Common myeloid progenitor, CD34-positive (primary cell): ENCODE measurements at regions not wholly inside any gene's neighbourhood (a gene's known extent, or its start where the extent isn't known, plus 50 kb on each side); places are given as distances from the start of the nearest gene placed in this dataset.

ENCODE experiments used
- CTCF ChIA-PET: fragments of 350-600 bp; sonication (Branson Sonifier 250); formaldehyde crosslinking; loops from one replicate; lab custom pipeline; 2021; ENCODE audit warnings: antibody characterized with exemption; lab: Charles Lee
- POLR2A ChIA-PET: fragments of 350-600 bp; sonication (Branson Sonifier 250); formaldehyde crosslinking; loops from one replicate; lab custom pipeline; 2021; ENCODE audit warnings: antibody characterized with exemption; lab: Charles Lee
- DNase-seq, 3 donors: peaks; one replicate each; pipeline versions ENCODE4 v3.0.0 to v3.0.0-alpha.2; 2013
- H3K27ac ChIP-seq, 2 experiments: 1 replicate in 1 of 2; 2 replicates in 1 of 2; pipeline ENCODE4 v1.7.0; 2013; ENCODE audit warnings: inconsistent platforms in 2 of 2, low read length in 2 of 2, mild to moderate bottlenecking in 2 of 2, low read depth in 1 of 2, moderate library complexity in 1 of 2; ENCODE audit not compliant: severe bottlenecking in 2 of 2, insufficient read depth in 1 of 2, poor library complexity in 1 of 2
- H3K27me3 ChIP-seq, 5 experiments: replicated peaks in 2 of 5; 1 replicate in 3 of 5; 2 replicates in 2 of 5; pipeline versions ENCODE4 v1.6.1 to v1.7.0; 2013; ENCODE audit warnings: low read length in 4 of 5, mild to moderate bottlenecking in 2 of 5, moderate library complexity in 2 of 5, inconsistent platforms in 1 of 5; ENCODE audit not compliant: insufficient read depth in 5 of 5, control insufficient read depth in 4 of 5
- H3K36me3 ChIP-seq, 4 experiments: 1 replicate in 2 of 4; 2 replicates in 2 of 4; pipeline versions ENCODE4 v1.6.1 to v1.7.0; 2013; ENCODE audit warnings: low read length in 3 of 4, control low read depth in 1 of 4, mild to moderate bottlenecking in 1 of 4; ENCODE audit not compliant: control insufficient read depth in 4 of 4, insufficient read depth in 4 of 4
- H3K4me1 ChIP-seq, 4 experiments: 1 replicate in 3 of 4; 2 replicates in 1 of 4; pipeline versions ENCODE4 v1.6.1 to v1.7.1; 2013; ENCODE audit warnings: low read length in 3 of 4, mild to moderate bottlenecking in 3 of 4, control low read depth in 1 of 4, inconsistent platforms in 1 of 4, moderate library complexity in 1 of 4; ENCODE audit not compliant: control insufficient read depth in 4 of 4, insufficient read depth in 4 of 4; ENCODE audit errors: control extremely low read depth in 1 of 4
- H3K4me3 ChIP-seq, 7 experiments: 1 replicate in 4 of 7; 2 replicates in 3 of 7; pipeline versions ENCODE4 v1.5.1 to v1.7.0; 2013; ENCODE audit warnings: mild to moderate bottlenecking in 7 of 7, low read length in 6 of 7, moderate library complexity in 6 of 7, inconsistent platforms in 2 of 7, low read depth in 2 of 7, control low read depth in 1 of 7; ENCODE audit not compliant: insufficient read depth in 4 of 7, control insufficient read depth in 1 of 7; ENCODE audit errors: extremely low read depth in 1 of 7
- H3K9me3 ChIP-seq, 5 experiments: 1 replicate in 4 of 5; 2 replicates in 1 of 5; pipeline versions ENCODE4 v1.6.1 to v1.7.1; 2013; ENCODE audit warnings: low read length in 4 of 5, mild to moderate bottlenecking in 2 of 5, inconsistent platforms in 1 of 5, low read depth in 1 of 5, moderate library complexity in 1 of 5; ENCODE audit not compliant: control insufficient read depth in 4 of 5, insufficient read depth in 2 of 5; ENCODE audit errors: control extremely low read depth in 1 of 5
- WGBS: methylation state at CpG from one replicate; pipeline ENCODE4 v1.1.5; 2013; ENCODE audit not compliant: insufficient coverage; 5-methylcytosine and 5-hydroxymethylcytosine counted together

DNA sequence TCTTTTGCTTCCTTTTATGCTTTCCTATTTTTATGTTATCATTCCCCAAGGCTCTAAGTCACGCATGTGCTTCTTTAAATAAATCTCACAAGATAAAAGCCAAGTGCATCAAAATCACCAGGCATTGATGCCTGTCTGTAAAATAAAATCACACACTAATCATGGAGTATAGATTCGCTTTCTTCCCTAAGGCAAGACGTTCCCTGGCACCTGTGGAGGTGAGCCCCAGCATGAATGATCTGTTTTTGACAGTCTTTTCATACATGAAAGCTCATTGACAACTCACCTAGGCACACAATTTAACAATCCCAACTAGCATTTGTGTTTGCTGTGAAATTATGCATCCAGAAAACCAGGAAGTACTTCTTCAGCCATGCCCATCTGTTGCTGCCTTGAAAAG is 146.9 kb upstream of the DMAC1 start:
- Histone ChIP-seq H3K27me3 (no peaks in the 10 kb centered on the region), H3K27ac (no peak overlapping the region), H3K36me3 (no peaks in the 10 kb centered on the region), H3K9me3 (peaks cover 0 to 6% (median 0%) of the 10 kb centered on the region in 5 experiments), H3K4me1 (no peaks in the 10 kb centered on the region), H3K4me3 (no peak overlapping the region)
- WGBS = 89% methylated on average over 3 of the region's 3 CpGs
- DNase-seq = no peak
- CTCF ChIA-PET = no interaction called here
- POLR2A ChIA-PET = no interaction called here

DNA sequence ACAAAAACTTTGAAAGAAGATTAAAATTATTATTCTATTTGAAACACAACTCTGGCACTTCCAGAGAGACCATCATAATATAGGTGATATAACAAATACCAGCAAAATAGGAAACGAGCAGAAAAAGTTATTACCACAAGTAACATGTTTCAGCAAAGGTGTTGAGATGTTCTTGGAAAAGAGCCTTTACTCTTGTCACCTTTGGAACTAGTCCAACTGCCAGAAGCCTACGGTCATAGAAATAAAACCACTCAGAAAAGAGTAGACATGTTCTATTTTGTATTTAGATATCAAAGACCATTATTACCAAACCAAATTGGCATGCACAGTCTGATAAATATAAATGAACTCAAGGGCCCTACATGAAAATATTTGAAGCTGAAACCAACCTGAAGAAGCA is 145.0 kb upstream of the DMAC1 start:
- no peak for DNase-seq
- POLR2A ChIA-PET = no interaction called here
- Histone ChIP-seq H3K4me3 (no peak overlapping the region), H3K36me3 (no peaks in the 10 kb centered on the region), H3K27ac (no peak overlapping the region), H3K9me3 (peaks cover 0 to 8% (median 0%) of the 10 kb centered on the region in 5 experiments), H3K4me1 (no peaks in the 10 kb centered on the region), H3K27me3 (no peaks in the 10 kb centered on the region)
- CTCF ChIA-PET = no interaction called here
- WGBS = no CpG with 5 or more reads among the region's 2 CpGs

DNA sequence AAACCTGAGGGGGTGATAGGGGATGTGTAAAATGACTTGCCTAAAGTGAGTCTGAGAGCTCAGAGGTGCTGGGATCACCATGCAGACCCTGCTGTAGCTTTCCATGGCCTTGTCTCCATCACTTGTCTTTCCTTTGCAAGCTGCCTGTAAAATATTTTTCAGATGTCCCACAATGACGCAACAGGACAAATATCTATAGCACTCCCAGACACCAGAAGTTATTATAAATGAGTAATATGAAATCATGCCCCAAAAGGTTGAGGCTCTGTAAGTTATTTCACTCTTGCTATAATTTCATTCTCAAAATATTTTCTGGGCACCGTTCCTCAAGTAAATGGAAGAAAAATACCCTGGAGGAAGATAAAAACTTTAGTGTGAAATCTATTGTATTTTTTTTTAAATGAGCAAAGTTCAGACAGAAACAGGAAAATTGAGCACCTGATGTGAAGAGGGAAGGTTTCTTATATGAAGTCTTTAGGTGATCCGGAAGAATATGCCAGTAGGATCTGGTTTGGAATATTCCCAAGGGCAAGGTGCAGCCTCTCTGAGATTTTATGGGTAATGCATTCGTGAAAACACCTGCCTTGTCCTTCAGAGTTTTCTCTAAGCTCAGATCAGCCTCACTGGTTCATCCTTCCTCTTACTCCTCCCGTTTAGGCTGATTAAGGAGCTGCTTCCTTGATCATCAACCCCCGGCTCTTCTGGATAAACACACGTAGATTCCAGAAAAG is 138.3 kb upstream of the DMAC1 start:
- peaks cover 0 to 15% (median 2%) of the 10 kb centered on the region in 5 experiments for H3K9me3 ChIP-seq
- H3K4me3 ChIP-seq = no peak overlapping the region
- 100% methylated on average over 5 of the region's 7 CpGs for WGBS
- H3K27me3 ChIP-seq = no peaks in the 10 kb centered on the region
- H3K36me3 ChIP-seq = no peaks in the 10 kb centered on the region
- DNase-seq = no peak
- H3K27ac ChIP-seq = no peak overlapping the region
- H3K4me1 ChIP-seq = peaks cover 0 to 12% (median 5%) of the 10 kb centered on the region in 4 experiments
- ChIA-PET CTCF (no interaction called here), POLR2A (no interaction called here)

DNA sequence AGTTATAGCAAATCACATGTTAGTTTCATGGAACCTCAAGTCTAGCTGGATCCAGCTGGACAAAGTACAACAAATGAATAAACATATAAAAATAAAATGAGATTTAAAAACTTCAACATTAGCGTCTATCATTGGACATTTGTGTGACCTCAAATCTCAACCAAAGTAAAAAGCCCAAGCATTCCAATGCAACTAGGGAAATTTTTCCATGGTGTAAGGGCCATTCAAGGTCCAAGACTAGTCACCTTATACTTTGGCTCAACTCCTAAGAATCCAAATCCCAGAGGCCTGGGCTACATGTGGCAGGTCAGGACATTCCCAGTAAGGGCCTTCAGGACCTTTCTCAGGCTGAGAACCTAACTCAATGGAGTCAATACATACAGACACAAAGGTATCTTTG is 137.4 kb upstream of the DMAC1 start:
- Histone ChIP-seq H3K4me3 (no peak overlapping the region), H3K9me3 (peaks cover 0 to 15% (median 2%) of the 10 kb centered on the region in 5 experiments), H3K36me3 (no peaks in the 10 kb centered on the region), H3K27ac (no peak overlapping the region), H3K4me1 (peaks cover 0 to 12% (median 5%) of the 10 kb centered on the region in 4 experiments), H3K27me3 (no peaks in the 10 kb centered on the region)
- DNase-seq = no peak
- ChIA-PET CTCF (interaction anchor here (1.1 kb wide), 1 partner anchor 302 kb away, joined by 3 read pairs; no protein-coding TSS in a partner anchor), POLR2A (no interaction called here)
- WGBS = 88% methylated on average over 1 of the region's 1 CpG

DNA sequence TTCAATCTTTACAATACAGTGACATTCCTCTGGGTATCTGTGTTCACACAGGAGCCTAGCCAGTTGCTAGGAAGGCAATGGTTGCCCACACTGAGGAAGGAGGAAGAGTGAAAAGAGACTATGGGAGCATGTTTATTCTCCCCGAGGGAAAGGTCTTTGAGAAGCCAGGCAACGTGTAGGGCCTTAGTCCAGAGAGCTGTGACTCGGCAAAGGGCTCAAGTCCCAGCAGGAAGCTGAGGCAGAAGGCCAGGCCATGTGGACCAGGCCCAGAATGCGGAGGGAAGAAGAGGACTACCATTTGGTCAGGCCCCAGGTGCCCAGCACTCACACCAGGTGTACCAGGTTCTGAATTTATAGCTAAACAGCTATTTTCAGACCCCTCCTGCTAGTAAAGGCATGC is 136.6 kb upstream of the DMAC1 start:
- POLR2A ChIA-PET = no interaction called here
- CTCF ChIA-PET = interaction anchor here (1.1 kb wide), 1 partner anchor 301 kb away, joined by 3 read pairs; no protein-coding TSS in a partner anchor
- H3K27ac ChIP-seq = no peak overlapping the region

DNA sequence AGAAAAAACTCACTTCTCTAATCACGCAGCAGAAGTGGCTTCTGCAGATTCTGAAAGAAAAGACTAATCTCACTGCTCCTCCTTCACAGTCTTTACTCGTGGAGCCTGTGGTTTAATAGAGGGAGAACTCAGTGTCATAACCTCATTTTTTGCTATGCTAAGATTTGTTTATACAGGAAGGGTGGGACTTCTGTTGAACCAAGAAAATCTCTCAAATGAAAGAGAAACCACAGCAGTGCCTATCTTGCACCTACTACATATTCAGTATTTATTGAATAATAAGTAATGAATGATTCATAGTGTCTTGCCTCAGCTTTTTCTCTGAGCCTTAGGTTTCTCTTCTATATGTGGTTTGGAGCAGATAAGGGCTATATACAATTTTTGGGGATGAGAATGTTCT is 136.1 kb upstream of the DMAC1 start:
- ChIA-PET POLR2A (no interaction called here), CTCF (interaction anchor here (1.1 kb wide), 1 partner anchor 301 kb away, joined by 3 read pairs; no protein-coding TSS in a partner anchor)
- Histone ChIP-seq H3K9me3 (peaks cover 0 to 15% (median 2%) of the 10 kb centered on the region in 5 experiments), H3K36me3 (no peaks in the 10 kb centered on the region), H3K4me1 (peaks cover 0 to 12% (median 5%) of the 10 kb centered on the region in 4 experiments), H3K27ac (no peak overlapping the region), H3K4me3 (no peak overlapping the region), H3K27me3 (no peaks in the 10 kb centered on the region)
- 0% methylated on average over 2 of the region's 2 CpGs for WGBS
- DNase-seq = peak; percentile 22 to 82 (median 71)

More for the DNA sequence above, 136.6 kb upstream of the DMAC1 start:
- WGBS = 60% methylated on average over 4 of the region's 4 CpGs
- Histone ChIP-seq H3K9me3 (peaks cover 0 to 15% (median 2%) of the 10 kb centered on the region in 5 experiments), H3K4me3 (no peak overlapping the region), H3K27me3 (no peaks in the 10 kb centered on the region), H3K4me1 (peaks cover 0 to 12% (median 5%) of the 10 kb centered on the region in 4 experiments), H3K36me3 (no peaks in the 10 kb centered on the region)
- DNase-seq = no peak

DNA sequence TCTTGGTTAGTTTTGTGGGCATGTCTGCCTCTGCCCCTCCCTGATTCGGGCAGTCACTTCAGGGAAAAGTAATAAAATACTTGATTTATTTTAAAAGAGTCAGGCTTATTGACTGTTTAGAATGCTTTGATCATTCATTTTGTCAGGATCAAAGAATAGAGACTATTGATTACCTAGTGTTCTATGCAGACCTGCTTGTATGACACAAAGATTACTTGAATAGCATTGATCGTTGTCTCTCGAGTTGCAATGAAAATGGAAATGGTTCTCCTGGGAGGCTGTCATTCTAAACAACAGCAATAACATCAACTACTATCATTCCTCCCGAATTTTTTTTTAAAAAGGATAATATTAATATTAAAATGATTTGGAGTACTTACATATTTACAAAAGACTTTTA is 133.2 kb upstream of the DMAC1 start:
- Histone ChIP-seq H3K9me3 (no peaks in the 10 kb centered on the region), H3K27me3 (no peaks in the 10 kb centered on the region), H3K36me3 (no peaks in the 10 kb centered on the region), H3K4me3 (no peak overlapping the region), H3K27ac (no peak overlapping the region), H3K4me1 (peaks cover 0 to 12% (median 5%) of the 10 kb centered on the region in 4 experiments)
- ChIA-PET CTCF (no interaction called here), POLR2A (no interaction called here)
- no CpG with 5 or more reads among the region's 4 CpGs for WGBS
- DNase-seq = no peak
